NCI-H2029 treated with DMSO at 0.1 percent for 48 hours (cell line): ENCODE measurements at regions not wholly inside any gene's neighbourhood (a gene's known extent, or its start where the extent isn't known, plus 50 kb on each side); places are given as distances from the start of the nearest gene placed in this dataset.
A peak's percentile ranks its signal among the peaks of the same experiment; 100 is the strongest.

ENCODE experiments used
- DNase-seq: peaks from one replicate; lab custom pipeline; 2025; lab: John Stamatoyannopoulos, UW

DNA sequence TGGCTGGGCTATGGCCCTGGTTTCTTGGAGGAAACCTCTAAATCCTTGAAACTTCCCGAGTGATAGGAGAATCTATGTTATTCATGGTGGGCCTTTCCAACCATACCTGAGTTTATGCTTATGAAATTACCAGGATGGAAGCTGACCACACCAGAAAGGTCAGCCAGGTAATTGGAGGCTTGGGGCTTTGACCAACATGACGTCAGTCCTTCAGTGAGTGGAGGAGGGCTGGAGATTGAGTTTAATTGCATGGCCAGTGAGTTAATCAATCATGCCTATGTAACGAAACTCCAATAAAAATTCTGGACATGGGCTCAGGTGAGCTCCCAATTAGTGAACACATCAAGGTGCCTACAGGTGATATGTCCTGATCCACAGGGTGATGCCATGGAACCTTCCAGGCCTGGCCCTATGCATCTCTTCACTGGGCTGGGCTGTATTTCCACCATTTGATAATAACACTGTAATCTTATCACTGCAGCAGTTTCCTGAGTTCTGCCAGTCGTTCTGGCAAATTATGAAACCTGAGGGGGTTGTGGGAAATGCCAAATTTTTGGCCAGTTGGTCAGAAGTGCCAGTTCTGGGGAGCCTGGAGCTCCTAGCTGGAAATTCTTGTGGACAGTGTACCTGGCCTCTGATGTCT, 106.5 kb downstream of the CDH26 start:
- DNase-seq, result no peak

DNA sequence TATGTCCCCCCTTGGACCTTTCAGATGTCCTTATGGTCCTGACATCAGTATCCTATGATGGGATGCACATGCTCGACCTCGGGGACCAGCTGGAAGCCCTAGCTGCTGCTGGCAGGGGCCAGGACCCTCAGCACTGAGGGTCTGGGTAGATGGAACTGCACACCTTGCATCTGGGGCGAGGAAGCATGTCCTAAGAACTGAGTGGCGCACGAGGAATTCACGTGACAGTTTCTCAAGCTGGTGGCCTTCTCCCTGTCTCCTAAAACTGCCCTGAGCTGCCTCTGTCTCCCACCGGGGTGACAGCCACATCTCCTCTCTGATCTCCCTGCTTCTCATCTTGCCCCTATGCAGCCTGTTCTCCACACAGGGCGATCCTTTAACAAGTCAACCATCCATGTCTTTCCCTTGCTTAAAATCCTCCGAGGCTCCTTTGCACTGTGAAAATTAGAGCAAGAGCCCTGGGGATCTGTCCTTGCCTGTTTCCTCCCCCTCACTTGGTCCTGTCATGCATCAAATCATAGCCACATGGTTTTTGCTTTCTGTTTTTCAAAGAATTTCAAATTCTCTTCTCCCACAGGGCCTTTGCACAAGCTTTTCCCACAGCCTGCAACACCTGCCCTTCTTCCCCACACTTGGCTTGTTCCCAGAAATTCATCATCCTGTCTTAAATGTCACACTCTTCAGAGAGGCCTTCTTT, 107.7 kb downstream of the CDH26 start:
- DNase-seq, result no peak

DNA sequence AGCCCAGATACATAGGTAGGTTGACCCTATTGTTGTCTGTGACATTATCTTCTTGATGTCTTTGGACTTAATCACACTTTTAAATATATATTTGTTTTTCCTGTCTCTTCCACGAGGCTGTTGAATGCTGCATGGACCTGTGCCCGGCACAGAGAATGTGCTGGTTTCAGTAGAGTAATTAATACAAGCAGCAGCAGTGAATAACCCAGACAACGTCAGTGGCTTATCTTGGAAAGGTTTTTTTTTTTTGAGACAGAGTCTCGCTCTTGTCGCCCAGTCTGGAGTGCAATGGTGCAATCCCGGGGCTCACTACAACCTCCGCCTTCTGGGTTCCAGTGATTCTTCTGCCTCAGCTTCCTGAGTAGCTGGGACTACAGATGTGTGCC, 108.2 kb downstream of the CDH26 start:
- DNase-seq, result no peak

DNA sequence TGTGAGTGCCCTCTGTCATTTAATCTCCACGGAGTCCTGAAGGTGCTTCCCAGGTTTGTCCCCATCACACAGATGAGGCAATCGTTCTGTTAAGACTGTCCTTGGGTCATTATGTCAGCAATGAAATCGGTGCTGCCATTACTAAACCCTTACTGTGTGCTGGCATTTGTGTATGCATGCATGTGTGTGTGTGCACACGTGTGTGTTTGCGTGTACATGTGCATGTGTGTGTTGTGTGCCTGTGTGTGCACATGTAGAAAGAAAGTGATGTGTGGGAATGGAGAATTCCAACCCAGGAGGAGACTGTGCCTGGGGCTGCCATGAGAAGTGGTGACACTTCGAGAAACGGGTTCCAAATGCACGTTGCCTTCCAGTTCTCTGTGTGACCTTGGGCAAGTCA, 110.3 kb downstream of the CDH26 start:
- no peak for DNase-seq

DNA sequence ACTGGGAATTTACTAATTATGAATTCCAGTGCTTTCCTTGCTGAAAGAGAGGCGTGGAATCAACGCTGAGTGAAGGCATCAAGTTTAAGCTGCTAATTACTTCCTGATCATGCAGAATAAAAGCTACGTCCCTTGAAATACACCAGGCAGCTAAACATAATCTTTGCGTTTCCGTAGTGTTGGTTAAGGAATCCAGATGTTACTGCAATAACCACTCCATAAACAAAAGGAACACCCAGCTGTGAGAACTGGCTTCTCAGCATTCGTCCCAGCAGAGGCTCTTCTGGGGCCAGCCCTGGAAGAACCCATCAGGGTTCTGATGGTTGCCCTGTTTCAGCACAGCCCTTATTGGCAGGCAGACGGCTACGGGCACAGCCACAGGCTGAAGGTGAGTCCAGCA, 111.4 kb downstream of the CDH26 start:
- no peak for DNase-seq

DNA sequence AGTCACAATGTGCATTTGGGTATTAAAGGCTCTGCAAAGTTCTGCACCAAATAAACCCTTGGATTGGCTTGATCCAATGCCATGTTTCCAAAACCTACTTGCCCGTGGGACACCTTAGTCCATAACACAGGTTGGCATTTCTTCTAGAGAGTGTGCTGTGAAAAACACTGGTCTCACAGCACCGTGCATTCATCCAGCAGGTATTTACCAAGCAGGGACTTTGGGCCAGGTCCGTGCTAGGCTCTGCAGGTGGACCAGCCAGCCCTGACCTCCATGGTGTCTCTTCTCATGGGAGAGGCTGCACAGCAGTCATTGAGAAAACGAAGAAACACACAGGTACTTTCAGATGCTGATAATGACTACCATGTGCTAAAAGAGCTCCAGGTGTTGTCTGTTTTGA, 112.6 kb downstream of the CDH26 start:
- no peak for DNase-seq

DNA sequence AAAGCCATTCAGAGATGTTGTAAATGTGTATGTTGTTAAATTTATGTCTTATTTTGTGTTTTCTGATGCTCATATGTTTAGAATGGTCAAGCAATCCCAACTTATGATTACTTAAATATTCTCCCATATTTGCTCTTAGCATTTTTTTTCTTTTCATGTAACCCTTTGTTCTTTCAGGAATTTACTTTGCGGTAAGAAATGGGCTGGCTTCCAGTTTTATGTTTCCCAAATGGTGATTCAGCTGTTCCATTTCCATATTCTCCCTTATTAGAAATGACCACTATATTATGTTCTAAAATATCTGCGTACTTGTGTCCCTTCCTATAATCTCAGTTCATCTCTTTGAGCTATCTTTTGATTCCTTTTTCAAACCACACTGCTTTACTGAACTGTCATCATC, 113.7 kb downstream of the CDH26 start:
- DNase-seq, result no peak

DNA sequence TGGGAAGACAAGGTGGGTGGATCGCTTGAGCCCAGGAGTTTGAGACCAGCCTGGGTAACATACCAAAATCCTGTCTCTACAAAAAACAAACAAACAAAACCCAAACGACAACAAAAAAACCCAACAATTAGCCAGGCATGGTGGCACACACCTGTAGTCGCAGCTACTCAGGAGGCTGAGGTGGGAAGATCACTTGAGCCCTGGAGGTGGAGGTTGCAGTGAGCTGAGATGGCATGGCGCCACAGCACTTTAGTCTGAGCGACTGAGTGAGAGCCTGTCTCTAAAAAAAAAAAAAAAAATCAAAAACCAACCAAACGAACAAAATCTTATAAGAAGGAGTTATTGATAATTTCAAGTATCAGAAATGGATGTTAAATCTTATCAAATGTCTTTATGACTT, 114.9 kb downstream of the CDH26 start:
- no peak for DNase-seq

DNA sequence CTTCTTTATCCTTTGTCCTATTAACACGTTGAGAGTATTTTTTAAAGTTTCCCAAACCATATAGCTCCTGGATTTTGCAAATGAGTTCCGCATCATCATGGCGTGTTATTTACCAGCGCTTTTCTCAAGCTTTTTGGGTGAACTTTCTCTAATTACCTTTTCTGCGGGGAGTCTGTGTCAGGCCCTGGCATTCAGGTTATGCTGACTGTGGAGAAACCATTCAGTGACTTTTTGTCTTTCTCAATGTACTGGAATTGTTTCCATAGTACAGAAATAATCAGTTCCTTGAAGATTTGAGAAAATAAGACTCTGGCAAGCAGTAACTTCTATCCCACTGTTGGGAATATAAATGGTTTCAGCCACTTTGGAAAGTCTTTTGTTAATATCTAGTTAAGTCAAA, 115.3 kb downstream of the CDH26 start:
- DNase-seq, result no peak

DNA sequence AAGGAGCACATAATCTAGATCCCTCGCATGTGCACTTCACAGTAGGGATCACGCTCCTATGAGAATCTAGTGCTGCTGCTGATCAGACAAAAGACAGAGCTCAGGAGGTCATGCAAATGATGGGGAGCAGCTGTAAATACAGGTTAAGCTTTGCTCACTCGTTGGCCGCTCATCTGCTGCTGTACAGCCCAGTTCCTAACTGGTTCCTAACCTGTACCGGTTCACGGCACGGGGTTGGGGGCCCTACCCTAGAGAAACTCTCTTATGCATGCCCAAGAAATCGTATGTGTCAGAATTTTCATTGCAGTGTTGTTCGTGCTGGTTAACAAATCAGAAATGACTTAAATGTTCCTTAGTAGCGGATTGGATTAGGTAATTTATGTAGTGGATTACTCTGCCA, 116.1 kb downstream of the CDH26 start:
- no peak for DNase-seq

DNA sequence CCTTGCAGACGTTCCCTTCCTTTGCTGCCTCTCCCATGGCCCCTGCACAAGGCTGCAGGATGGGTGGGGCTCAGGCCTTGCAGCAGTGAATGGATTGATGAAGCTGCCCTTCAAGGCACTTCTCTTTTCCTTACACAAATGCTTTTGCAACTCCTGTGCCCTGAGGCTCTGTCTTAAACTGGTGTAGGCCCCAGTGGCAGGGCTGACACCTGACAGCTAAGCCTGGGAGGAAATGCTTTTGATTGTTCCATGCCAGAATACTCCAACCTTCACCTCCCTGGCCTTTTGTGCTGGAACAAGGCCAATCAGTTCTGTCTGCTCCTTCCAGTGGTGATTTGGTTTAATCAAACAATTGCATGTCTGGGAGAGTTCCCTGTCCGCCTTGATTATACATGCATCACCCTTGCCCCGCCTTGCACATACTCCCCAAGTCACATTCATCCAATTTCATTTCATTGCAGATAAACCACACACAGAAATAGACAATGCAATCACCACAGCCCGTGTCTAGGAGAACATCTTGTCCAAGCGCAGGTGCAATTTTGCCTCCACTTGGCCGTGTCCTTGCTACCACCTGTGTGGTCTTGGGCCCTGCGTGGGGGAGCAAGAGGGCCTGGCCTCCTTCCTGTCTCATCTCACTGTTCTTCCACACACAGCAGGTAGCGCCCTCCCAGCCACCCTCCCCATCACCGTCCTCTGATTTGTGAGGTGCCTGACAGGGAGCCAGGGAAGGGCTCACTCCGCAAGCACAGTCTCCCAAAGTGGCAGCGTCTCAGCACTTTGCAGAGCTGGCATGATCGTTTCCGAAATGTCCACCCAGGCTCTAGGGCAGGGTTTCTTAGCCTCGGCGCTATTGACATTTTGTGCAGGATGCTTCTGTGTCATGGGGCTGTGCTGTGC, 120.4 kb downstream of the CDH26 start:
- no peak for DNase-seq

DNA sequence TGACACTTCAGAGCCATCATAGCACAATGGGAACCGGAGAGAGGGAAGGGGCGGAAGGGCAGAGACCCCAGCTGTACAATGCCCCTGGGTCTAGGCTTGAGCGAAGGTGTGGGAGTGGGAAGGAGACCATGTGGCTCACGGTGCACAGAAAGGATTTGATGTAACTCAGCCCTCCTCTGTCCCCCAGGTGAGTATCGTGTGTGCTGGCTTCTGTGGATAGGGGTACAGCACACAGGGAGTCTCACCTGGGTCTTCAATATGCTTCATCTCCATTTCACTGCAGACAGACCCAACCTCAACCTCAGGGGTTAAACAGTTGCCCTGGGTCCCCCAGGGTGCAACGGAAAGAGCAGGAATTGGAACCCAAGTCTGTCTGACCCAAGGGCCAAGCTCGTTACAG, 122.2 kb downstream of the CDH26 start:
- DNase-seq, result no peak

DNA sequence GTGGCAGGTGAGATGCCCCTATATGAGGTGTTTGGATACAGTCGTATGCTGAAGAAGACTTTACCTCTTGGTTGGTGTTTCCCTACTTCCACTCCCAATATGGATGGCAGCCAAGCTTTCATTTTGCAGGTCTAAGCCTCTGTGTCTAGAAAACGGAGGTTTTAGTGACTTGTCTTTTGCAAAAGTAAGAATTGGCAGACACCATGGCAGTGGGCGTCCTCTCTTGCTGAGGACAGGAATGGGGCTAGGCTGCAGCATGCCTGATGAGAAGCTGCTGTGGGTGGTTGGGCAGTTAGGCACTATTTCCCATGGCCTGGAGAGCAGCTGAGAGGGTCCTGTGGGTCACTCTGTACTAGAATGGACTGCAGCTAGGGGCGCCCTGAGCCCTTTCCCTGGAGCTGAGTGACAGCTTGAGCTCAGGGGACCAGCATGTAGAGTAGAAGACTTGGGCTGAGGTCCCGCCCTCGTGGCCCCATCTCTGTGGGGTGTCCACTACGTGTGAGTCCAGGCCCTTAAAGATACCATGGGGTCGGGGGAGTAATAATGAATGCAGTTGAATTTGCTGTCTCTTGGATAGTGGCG, 127.4 kb downstream of the CDH26 start:
- DNase-seq, result no peak

DNA sequence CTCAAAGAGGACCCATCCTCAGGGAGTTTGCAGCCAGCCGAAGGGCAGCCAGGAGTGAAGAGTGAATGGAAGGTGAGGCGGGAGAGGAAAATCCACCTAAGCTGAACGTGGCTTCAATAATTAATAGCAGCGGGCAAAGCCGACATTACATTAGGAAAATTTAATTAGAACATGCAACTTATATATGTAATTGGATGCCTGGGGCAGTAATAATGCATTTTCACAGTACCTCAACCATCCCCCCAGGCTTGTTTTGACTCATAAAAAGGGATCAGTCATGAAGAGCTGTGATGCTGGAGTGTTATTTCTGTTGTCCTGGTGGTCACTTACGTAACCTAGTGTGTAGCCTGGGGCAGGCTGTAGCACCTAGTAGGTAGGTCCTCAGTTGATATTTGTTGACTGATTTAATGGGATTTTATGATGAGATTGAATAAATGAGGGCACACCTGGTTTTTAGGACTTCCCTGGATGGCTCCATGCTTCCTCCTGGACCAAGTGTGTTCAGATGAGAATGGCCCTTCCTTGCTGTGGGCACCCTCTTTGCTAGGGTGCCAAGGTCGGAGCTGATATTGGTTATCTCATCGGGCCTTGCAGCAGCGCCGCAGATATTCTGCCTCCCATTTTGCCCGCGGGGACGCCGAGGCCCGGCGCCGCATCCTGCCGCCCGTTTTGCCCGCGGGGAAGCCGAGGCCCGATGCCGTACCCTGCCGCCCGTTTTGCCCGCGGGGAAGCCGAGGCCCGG, 128.8 kb downstream of the CDH26 start:
- DNase-seq, result no peak

DNA sequence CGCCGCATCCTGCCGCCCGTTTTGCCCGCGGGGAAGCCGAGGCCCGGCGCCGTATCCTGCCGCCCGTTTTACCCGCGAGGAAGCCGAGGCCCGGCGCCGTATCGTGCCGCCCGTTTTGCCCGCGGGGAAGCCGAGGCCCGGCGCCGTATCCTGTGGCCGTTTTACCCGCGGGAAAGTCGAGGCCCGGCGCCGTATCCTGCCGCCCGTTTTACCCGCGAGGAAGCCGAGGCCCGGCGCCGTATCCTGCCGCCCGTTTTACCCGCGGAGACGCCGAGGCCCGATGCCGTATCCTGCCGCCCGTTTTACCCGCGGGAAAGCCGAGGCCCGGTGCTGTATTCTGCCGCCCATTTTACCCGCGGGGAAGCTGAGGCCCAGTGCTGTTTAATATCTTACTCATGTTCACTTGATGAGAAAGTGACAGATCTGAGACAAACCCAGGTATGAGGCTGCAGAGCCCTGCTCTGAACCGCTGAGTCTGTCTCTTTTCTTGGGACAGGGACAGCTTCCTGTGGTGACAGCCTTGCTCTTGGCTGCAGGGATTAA, 129.4 kb downstream of the CDH26 start:
- DNase-seq, result no peak

DNA sequence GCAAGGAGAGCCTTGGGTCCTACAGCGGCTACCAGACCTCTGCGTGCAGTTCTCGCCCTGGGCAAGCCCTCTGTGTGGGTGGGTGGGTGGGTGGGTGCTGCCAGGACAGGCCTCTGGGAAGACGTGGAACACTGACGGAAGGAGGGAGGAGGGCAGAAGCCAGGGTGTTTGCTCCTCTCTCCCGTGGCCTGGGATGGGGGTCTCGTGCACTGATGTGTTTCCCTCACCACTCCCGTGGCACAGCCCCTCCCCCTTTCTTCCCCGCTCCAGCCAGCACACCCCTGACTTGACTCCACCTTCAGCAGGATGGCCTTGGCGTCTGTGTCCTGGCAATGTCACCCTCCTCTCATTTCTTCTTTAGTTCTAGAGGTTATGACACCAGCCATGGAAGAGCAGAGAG, 130.0 kb downstream of the CDH26 start:
- no peak for DNase-seq

DNA sequence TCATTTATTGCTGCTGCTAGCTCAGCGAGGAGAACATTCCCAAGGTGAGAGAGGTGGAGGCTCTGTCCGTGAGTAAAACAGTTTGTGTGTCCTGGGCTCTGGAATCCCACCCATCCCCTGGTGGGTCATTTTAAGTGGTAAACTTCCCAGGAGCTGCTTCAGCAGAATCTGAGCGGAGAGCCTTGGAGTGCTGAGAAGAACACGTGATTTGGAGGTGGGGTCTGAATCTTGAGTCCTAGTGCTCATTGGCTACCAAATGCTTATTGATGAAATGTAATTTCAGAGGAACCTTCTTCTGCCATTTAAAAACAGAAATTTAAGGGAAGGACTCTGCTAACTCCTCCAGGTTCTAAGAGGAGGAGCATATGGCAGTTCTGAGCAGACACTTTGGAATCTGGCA, 132.4 kb downstream of the CDH26 start:
- no peak for DNase-seq

DNA sequence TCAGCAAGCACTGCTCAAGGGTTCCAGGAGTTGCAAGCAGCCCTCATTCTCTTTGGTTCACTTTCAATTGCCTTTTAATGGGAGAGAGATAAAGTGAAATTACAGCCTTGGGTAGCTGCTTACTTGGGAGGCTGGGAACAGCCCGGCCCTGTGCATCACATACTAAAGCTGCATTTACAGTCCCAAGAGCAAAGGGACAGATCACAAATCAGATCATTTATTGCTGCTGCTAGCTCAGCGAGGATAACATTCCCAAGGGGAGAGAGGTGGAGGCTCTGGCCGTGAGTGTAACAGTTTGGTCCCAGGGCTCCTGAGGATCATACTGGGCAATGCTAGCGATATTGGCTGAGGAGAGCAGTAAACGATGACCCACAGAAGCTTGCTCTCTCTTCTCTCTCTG, 133.1 kb downstream of the CDH26 start:
- DNase-seq, result no peak

DNA sequence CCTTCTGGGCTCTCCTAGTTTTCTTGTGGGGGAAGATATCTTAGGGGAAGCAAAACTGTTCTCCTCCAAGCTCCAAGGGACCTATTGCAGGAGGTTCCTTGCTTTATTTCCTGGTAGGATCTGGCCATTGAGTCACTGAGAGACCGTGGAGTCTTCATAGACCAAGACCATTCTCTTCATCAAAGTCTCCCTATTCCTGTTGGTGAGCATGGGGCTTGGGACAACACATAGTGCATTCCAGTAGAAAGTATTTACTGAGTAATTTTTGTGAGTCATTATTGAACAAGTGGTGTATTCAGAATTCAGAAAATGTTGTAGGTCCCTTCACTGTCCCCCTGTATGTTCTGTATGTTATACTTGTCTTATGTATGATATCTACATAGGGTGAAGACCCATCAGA, 133.6 kb downstream of the CDH26 start:
- DNase-seq, result no peak

DNA sequence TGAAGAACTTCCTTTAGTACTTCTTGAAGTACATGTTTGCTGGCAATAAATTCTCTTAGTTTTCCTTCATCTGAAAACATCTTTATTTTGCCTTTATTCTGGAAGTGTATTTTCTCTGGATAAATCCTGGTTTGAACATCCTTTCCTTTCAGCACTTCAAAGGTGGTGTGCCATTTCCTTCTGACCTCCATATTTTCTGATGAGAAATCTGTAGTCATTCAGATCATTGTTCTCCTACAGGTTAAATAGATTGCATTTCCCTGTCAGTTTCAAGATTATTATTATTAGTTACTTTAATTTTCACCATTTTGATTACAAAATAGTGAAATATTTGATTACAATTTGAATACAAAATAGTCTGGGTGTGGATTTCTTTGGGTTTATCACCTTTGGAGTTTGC, 134.5 kb downstream of the CDH26 start:
- DNase-seq, result no peak

DNA sequence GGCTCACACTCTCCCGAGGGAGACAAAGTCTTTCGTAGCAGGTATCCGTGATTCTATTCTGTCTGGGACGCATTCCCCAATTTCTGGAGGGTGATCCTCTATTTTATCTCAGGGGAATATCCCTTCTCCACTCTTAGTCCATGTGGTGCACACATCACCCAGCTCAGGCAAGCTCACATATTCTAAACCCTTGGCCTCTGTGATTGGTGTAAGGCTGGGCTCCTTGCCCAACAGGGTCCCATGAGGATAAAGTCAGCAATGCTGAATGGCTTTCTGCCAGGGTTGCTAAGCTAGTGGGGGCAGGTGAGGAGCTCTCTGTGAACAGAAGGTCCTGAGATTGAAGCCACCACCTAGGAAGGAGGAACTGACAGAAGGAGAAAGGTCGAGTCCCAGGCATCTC, 137.2 kb downstream of the CDH26 start:
- peak; percentile 47 for DNase-seq

DNA sequence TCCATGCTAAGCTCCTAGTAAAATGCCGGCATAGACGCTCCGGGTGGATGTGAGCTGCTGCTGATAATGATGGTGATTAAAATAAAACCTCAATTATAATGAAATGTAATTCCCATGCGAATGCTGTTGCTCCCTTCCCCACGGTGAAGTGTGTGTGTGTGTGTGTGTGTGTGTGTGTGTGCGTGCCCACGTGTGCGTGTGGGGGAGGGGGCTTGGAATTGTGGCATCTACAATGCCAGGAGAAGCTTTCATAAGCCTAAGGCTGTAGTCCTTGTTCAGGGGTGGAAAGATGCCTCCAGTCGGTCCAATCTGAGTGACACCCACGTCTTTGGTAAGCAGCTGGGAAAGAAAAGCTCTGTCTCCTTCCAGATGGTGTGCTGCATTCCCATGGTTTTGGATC, 137.9 kb downstream of the CDH26 start:
- no peak for DNase-seq
